T47D (cell line): ENCODE measurements at regions not wholly inside any gene's neighbourhood (a gene's known extent, or its start where the extent isn't known, plus 50 kb on each side); places are given as distances from the start of the nearest gene placed in this dataset.

Experiments
- DNase-seq, 2 experiments: peaks; one replicate each; pipeline versions ENCODE4 v3.0.0 to v3.0.0-alpha.2; 2011 to 2012; ENCODE audit warnings: low read depth in 1 of 2, low spot score in 1 of 2
- JUND ChIP-seq: IDR thresholded peaks from 2 replicates; pipeline ENCODE4 v1.6.1; 2012; ENCODE audit warnings: low read depth
- in situ Hi-C: cut with HindIII; loops from 2 replicates; pipeline ENCODE4 v1.10.0; 2016; ENCODE audit warnings: low sequenced_read_pairs, low pct_unique_long_range_greater_than_20kb

DNA sequence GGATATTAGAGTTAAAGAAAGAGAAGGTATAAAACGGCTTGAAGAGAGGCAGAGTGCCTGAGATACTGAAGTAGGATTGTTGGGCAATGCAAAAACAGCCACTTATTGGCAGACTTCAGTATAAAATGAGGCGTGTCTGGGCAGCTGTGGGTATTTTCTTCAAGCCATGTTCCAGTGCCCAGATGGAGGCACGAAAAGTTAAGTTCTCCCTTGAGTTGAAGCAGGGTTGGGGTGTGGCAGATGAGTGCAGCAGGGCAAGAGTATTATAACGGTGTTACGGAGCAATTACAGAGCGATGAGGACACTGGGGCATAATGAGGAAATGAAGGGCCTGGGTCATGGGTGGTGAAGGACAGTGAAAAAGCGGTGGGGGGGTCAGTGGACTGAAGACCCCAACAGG lies 73.7 kb upstream of the CREB3L1 start:
- no peak for DNase-seq
- no peak for TF ChIP-seq JUND
- in situ Hi-C loops = no loop called here

GRCh38 chr11:46202696-46203391 lies 74.6 kb upstream of the CREB3L1 start:
- in situ Hi-C loops = no loop called here
- no peak for TF ChIP-seq JUND
- DNase-seq = no peak

GRCh38 chr11:46202149-46202548 lies 75.3 kb upstream of the CREB3L1 start:
- TF ChIP-seq JUND = no peak
- in situ Hi-C loops = no loop called here
- no peak for DNase-seq

GRCh38 chr11:46200537-46201281 lies 76.8 kb upstream of the CREB3L1 start:
- in situ Hi-C loops = no loop called here
- no peak for TF ChIP-seq JUND
- DNase-seq = no peak

DNA sequence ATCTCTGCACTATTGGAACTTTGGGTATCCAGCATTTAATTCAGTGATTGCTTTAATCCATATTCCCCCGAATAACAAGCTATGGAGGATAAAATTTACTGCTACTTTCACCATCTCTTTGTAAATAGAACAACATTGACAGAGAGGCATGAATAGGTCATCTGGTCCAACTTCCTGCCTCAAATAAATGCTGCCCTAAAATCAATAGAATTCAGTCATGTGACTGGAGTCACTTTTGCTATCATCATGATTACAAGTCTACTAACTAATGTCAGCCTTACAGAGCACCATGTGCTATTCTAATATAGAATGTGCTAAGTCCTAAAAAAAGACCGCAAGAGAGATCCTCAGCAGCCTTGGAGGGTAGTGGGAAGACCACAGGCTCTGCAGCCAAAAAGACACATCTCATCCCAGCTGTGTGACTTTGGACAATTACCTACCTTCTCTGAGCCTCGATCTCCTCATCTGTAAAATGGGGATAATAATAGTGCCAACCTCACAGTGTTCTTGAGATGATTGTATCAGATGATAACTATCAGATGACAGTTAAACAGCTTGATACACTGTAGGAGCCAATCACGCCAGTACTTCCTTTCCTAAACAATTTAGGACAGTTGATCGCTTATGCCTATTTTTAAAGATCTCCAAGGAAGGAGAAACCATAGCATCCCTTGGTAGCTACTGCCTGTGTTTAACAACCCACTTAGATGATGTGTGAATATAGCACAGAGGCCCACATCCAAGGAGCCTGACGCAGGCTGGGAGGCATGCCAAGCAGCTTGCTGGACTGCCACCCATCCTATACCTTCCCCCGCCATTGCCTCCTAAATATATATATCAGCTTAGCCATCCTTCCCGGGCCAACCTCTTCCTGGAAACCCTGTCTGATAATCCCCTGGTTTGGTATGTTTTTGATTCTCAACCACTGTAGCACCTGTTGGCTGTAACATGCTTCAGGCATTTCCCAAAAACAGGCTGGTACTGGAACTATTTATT lies 77.3 kb upstream of the PHF21A start:
- DNase-seq = no peak
- TF ChIP-seq JUND = no peak
- in situ Hi-C loops = no loop called here

- TF ChIP-seq JUND = no peak
- in situ Hi-C loops = no loop called here
- DNase-seq = no peak
Measured at GRCh38 chr11:46197421-46197820, 76.2 kb upstream of the PHF21A start.

DNA sequence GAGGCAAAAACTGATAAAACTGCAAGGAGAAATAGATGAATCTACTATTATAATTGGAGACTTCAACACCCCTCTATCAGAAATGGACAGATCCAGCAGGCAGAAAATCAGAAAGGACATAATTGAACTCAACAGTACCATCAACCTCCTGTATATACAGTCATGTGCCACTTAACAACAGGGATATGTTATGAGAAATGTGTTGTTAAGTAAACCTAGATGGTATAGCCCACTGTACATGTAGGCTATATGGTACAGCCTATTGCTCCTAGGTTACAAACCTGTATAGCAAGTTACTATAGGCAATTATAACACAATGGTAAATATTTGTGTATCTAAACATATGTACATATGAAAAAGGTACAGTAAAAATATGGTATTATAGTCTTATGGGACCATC lies 66.8 kb upstream of the PHF21A start:
- in situ Hi-C loops = no loop called here
- peak in 1 of 2 experiments; percentile 81 for DNase-seq
- TF ChIP-seq JUND = no peak

DNA sequence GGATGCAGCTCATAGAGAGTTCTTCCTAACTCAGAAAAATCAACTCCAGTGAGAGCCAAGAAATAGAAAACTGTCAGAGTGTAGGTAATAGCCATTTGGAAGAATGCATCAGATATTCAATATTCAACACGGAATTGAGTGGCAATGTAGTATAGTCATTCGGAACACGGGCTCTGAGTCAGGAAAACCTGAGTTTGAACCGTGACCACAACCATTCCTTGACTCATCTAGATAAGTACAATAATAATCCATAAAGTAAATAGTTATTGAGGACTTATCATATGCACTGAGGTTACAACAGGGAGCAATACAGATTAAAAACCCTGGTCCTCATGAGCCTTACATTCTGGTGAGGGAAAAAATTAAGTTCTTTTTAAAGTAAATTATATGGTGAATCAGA lies 62.6 kb upstream of the PHF21A start:
- no peak for DNase-seq
- TF ChIP-seq JUND = no peak
- in situ Hi-C loops = no loop called here

- no peak for DNase-seq
- in situ Hi-C loops = no loop called here
- no peak for TF ChIP-seq JUND
Measured at GRCh38 chr11:46181843-46182424, 60.7 kb upstream of the PHF21A start.

DNA sequence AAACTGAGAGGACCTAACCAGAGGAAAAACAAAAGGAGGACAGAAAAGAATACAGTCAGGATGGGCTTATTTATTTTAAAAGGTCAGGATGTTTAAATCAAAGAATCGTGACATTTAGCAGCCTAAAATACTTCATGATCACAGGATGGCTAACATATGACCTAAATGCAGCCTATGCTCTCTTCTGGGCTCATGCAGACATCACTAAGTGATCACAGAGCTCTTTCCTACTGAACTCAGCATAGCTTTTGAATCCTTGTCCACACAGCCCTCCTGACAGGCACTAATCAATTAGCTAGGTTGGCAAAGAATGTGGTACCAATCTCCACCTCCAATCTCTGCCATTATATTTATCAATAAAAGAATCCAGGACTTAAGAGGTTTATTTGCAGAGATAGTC lies 60.1 kb upstream of the PHF21A start:
- no peak for TF ChIP-seq JUND
- in situ Hi-C loops = no loop called here
- DNase-seq = no peak

DNA sequence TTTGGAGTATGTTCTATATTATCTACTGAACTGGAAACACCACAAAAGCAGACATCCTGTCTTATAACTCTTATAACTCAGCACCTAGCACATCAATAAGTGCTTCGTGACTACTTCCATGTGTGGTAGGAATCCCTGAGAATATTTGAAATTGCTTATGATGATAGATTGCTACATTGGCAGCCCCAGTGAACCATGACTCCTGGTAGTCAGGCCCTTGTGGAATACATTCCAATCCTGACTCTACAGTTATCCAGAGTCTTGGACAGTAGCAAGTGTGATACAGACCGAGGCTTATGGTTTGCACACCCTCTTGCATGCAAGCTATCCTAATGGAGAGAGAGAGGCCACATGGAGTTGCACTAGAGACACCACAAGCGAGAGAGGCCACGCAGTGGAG lies 59.5 kb upstream of the PHF21A start:
- TF ChIP-seq JUND = no peak
- no peak for DNase-seq
- in situ Hi-C loops = no loop called here

- no peak for DNase-seq
- in situ Hi-C loops = no loop called here
Measured at GRCh38 chr11:46178513-46178912, 57.3 kb upstream of the PHF21A start.

More at GRCh38 chr11:46178513-46178912, 57.3 kb upstream of the PHF21A start:
- no peak for TF ChIP-seq JUND
